ENCODE measurements at regions not wholly inside any gene's neighbourhood (a gene's known extent, or its start where the extent isn't known, plus 50 kb on each side); places are given as distances from the start of the nearest gene placed in this dataset.
"Not testable (repeated sequence)": the region's sequence is repeated elsewhere in the genome, so short reads cannot be mapped to it uniquely, and the experiment has no call there.

DNA sequence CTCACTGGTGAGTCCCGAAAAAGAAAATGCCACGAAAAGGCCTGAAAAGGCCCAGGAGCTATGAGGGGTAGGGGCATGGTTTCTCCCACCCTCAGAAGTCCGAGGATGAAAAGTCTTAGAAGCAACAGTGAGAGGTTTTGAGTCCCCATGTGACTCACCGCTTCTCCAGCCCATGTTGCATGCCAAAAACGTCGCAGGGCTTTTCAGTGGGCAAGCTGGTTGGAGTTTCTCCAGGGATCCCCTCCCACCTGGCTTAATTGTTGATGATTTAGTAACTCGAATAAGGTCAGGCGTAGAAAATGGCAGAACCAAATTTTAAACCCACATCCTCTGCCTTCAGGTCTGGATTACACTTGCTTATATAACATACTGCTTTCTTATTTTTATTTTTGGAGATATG is 96.3 kb upstream of the ARMC3 start:
- DNase-seq (ENCODE audit: extremely low read depth in 1 of 11, low read depth in 9 of 11, low spot score in 4 of 11), result no peak

- not testable (repeated sequence) for DNase-seq (ENCODE audit: extremely low read depth in 1 of 11, low read depth in 9 of 11, low spot score in 4 of 11)
Measured at GRCh38 chr10:22828712-22829111, 99.1 kb upstream of the ARMC3 start.

GRCh38 chr10:22825841-22826240 is 102.0 kb upstream of the ARMC3 start:
- DNase-seq (ENCODE audit: extremely low read depth in 1 of 11, low read depth in 9 of 11, low spot score in 4 of 11), result no peak

DNA sequence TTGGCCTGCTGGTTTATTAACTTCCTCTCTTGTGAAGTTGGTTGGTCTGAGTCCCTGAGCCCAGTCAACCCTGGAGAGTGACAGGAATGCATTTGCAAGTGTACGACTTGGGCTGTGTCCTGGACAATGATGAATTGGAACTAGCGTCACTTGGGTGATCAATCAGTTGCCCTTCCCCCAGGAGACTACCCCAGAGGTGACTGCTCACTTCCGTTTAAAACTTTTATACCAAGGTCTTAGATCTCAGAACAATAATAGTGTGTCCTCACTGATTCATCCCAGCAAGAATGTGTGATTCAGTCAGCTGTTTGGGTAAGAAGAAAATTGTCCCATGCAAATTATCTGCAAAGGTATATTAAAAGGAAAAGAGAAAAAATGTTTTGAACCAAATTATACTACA is 102.9 kb upstream of the ARMC3 start:
- no peak for DNase-seq (ENCODE audit: extremely low read depth in 1 of 11, low read depth in 9 of 11, low spot score in 4 of 11)

DNA sequence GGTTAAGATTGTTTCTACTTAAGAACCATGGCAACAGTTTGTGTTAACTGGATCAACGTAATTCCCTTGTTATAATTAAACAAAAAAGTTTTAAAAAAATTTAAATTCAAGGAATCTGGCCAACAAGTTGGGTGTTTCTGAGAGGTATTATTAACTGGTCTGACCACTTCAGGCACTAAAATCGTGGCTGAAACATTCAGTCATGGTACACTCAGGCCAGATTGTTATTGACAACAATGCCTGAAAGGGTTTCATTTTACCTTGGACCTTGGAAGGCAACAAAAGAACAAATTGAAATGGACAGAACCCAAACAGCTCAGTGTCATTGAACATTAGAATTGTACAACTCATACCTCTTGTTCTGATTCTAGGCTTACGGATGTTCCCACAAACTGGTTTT is 103.3 kb upstream of the ARMC3 start:
- DNase-seq (ENCODE audit: extremely low read depth in 1 of 11, low read depth in 9 of 11, low spot score in 4 of 11), result no peak

DNA sequence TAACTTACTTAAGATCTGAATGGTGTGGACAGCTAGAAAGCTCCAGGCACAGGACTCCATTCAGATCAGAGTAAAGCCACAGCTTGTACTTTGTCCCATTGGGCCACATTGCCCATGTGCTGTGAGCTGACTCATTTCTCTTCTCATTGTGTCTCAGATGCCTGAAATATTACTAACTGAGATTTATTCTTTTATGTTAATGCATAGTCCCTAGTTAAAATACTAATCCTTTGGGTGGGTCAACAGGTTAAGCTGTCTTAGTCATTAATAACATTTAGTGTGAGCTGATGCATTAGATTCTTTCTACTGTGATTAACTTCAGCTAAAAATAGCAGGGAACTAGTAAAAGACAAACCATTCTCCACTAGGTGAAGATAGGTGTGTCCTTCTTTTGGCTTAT is 104.7 kb upstream of the ARMC3 start:
- peak in 1 of 11 donors; percentile 29 for DNase-seq (ENCODE audit: extremely low read depth in 1 of 11, low read depth in 9 of 11, low spot score in 4 of 11)

GRCh38 chr10:22821921-22822320 is 105.9 kb upstream of the ARMC3 start:
- not testable (repeated sequence) for DNase-seq (ENCODE audit: extremely low read depth in 1 of 11, low read depth in 9 of 11, low spot score in 4 of 11)

GRCh38 chr10:22821501-22821900 is 106.4 kb upstream of the ARMC3 start:
- DNase-seq (ENCODE audit: extremely low read depth in 1 of 11, low read depth in 9 of 11, low spot score in 4 of 11), result no peak

DNA sequence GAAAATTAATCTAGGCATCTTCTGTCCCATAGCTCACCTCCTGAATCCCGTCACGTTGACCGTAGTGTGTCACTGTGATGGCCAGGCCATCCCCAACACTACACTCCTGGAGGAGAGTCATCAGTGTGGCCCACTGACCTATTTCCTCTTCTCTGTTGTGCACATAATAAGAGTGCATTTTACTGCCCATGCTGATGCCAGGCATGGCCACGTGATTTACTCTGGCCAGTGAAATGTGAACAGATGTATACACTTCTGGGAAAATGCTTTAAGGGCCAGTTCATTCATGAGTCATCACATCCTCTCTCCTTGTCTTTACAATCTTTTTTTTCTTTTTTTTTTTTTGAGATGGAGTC is 101.9 kb upstream of the PIP4K2A start:
- DNase-seq (ENCODE audit: extremely low read depth in 1 of 11, low read depth in 9 of 11, low spot score in 4 of 11), result no peak

DNA sequence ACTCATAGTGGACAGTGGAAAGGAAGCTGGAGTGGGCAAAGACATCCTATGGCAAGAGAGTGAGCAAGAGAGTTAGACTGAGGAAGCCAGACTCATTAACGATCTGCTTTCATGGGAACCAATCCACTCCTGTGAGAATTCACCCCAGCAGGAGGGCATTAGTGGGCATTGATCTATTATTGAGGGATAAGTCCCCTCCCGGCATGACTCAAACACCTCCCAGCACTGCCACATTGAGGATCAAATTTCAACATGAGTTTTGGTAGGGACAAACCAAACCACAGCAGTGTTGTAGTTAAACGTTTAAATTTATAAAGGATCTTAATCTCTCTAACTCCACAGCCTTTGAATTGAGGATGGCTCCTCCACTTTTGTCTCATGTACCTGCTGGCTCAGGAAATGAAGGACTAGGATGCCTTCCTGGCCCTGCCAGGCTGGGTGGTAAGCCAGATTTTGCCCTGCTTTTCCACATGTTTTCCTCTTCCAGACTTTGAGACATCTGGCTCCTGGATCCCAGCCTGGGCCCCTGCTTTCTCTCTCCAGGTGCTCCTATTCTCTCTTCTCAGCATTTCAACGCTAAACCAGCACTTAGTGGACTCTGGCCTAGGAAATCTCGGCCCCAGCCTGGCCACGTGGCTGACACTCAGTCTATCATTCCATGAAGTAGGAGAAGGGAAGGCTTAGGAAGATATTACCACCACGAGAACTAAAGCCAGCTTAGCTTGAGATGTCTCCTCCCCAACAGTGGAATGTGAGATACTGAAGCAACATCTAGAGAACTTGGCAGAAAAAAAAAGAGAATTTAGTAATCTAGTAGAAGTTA is 96.5 kb upstream of the PIP4K2A start:
- no peak for DNase-seq (ENCODE audit: extremely low read depth in 1 of 11, low read depth in 9 of 11, low spot score in 4 of 11)

DNA sequence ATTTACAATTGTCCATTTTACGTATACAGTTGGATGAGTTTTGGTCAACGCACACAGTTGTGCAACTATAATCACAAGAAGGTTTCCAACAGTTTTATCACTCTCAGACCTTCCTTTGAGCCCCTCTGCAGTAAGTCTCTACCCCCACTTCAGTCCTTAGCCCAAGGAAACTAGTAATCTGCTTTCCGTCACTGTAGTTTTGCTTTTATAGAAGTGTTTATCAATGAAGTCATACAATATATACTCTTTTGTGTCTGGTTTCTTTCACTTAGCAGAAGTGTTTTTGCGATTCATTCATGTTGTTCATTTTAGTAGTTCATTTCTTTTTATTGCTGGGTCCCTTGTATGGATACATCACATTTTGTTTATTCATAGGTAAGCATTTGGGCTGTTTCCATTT is 92.9 kb upstream of the PIP4K2A start:
- DNase-seq (ENCODE audit: extremely low read depth in 1 of 11, low read depth in 9 of 11, low spot score in 4 of 11), result no peak

- DNase-seq (ENCODE audit: extremely low read depth in 1 of 11, low read depth in 9 of 11, low spot score in 4 of 11), result no peak
Measured at GRCh38 chr10:22805304-22805703, 90.9 kb upstream of the PIP4K2A start.

- no peak for DNase-seq (ENCODE audit: extremely low read depth in 1 of 11, low read depth in 9 of 11, low spot score in 4 of 11)
Measured at GRCh38 chr10:22803261-22803885, 89.0 kb upstream of the PIP4K2A start.

GRCh38 chr10:22801785-22802184 is 87.4 kb upstream of the PIP4K2A start:
- peak in 6 of 11 donors; percentile 16 to 40 (median 34) for DNase-seq (ENCODE audit: extremely low read depth in 1 of 11, low read depth in 9 of 11, low spot score in 4 of 11)

DNA sequence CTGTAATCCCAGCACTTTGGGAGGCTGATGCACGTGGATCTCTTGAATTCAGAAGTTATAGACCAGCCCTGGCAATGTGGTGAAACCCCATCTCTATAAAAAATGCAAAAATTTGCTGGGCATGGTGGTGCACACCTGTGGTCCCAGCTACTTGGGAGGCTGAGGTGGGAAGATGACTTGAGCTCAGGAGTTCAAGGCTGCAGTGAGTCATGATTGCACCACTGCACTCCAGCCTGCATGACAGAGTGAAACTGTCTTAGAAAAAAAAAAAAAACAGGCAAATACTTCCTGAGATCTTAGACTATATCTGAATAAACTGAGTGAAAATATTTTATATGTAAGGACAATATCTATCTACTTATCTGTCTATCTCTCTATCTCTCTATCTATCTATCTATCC is 83.4 kb upstream of the PIP4K2A start:
- DNase-seq (ENCODE audit: extremely low read depth in 1 of 11, low read depth in 9 of 11, low spot score in 4 of 11), result not testable (repeated sequence)

- DNase-seq (ENCODE audit: extremely low read depth in 1 of 11, low read depth in 9 of 11, low spot score in 4 of 11), result no peak
Measured at GRCh38 chr10:22795546-22795945, 81.2 kb upstream of the PIP4K2A start.

DNA sequence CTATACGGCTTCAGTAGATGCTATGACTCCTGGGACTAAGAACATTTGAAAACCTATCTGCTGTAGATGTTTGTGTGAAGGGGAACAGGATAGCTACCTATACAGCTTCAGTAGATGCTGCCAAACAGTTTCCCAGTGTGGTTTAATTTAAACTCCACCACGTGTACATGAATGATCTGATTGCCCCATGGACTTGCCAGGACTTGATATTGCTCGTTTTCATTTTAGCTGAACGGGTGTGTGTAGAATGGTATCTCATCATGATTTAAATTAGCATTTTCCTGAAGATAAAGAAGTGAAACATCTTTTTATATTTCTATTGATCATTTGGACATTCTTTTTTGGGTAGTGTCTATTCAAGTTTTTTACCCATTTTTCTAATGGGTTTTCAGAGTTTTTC is 77.8 kb upstream of the PIP4K2A start:
- no peak for DNase-seq (ENCODE audit: extremely low read depth in 1 of 11, low read depth in 9 of 11, low spot score in 4 of 11)

GRCh38 chr10:22791665-22792064 is 77.3 kb upstream of the PIP4K2A start:
- DNase-seq (ENCODE audit: extremely low read depth in 1 of 11, low read depth in 9 of 11, low spot score in 4 of 11), result no peak

- DNase-seq (ENCODE audit: extremely low read depth in 1 of 11, low read depth in 9 of 11, low spot score in 4 of 11), result no peak
Measured at GRCh38 chr10:22784668-22785067, 70.3 kb upstream of the PIP4K2A start.

GRCh38 chr10:22783807-22784206 is 69.4 kb upstream of the PIP4K2A start:
- no peak for DNase-seq (ENCODE audit: extremely low read depth in 1 of 11, low read depth in 9 of 11, low spot score in 4 of 11)

GRCh38 chr10:22780474-22780885 is 66.1 kb upstream of the PIP4K2A start:
- DNase-seq (ENCODE audit: extremely low read depth in 1 of 11, low read depth in 9 of 11, low spot score in 4 of 11), result no peak
